NCI-H774 (cell line): ENCODE measurements at regions not wholly inside any gene's neighbourhood (a gene's known extent, or its start where the extent isn't known, plus 50 kb on each side); places are given as distances from the start of the nearest gene placed in this dataset.

ENCODE experiments used
- DNase-seq: peaks from one replicate; lab custom pipeline; 2025; lab: John Stamatoyannopoulos, UW

- DNase-seq: no peak
These were observed 478.2 kb upstream of the CITED2 start for GRCh38 chr6:139852488-139853140.

DNA sequence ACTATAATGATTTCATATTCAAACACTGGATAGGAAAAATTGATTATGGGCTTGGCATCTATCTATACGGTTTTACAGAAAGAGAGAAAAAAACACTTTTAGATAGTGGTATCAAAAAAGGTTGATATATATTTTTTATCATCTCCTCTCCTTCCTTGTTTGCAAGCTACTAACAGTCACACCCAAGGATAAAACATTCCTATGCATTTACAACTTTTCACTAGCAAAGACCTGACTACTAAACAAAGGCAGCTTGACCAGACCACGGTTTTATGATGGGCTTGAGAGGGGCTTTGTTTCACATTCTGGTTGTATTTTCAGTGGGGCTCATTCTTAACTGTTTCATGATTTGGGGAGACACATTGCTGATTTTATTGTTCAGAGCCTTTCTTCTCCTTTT lies 477.6 kb upstream of the CITED2 start:
- DNase-seq: no peak

DNA sequence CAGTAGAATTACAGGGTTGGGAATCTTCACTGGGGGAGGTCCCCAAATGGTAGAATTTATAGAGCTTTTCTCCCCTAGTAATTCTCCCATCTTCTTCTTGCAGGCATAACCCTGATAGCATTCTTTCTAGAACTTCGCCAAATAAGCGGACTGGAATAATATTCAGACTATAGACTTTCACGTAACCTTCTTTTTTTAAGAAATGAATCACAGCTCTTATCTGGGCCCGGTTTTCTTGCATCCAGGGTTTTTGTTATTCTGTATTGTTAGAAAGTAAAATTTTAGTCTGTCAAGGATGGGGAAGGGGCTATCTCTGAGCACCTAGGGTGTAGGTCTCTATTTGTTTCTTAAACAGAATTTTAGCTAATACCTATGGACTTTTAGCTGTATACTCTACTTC lies 476.8 kb upstream of the CITED2 start:
- DNase-seq: no peak

DNA sequence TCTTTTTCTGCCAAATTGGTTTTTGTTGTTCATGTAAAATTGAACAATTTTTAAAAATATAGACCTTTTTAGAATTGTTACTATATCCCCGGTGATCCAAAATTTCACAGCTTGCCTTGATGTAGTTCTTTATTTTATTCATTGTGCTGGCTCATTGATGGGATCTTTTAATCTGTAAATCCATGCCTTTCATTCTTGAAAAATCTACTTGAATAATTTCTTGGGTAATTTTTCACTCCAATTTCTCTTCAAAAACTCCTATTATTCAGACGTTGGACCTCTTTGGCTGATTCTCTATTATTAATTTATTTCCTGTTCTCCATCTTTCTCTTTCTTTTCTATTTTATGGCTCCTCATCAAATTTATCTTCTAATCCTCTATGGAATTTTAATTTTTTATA lies 476.1 kb upstream of the CITED2 start:
- DNase-seq: no peak

DNA sequence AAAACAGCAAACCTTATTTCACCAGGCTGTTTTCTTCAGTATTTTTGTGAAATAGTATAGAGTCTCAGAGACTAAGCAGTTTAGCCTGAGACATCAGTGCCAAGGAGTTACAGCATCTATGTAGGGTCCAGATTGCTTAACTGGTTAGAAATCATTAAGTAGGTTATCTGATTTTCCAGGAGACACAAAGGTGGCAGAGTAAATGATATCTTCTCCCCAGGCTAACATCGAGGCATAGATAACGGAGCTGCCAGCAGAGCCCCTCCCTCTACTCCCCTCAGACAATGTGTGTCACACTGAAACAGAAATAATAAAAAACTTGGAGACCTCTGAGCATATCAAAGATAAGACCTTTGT lies 473.0 kb upstream of the CITED2 start:
- no peak for DNase-seq

DNA sequence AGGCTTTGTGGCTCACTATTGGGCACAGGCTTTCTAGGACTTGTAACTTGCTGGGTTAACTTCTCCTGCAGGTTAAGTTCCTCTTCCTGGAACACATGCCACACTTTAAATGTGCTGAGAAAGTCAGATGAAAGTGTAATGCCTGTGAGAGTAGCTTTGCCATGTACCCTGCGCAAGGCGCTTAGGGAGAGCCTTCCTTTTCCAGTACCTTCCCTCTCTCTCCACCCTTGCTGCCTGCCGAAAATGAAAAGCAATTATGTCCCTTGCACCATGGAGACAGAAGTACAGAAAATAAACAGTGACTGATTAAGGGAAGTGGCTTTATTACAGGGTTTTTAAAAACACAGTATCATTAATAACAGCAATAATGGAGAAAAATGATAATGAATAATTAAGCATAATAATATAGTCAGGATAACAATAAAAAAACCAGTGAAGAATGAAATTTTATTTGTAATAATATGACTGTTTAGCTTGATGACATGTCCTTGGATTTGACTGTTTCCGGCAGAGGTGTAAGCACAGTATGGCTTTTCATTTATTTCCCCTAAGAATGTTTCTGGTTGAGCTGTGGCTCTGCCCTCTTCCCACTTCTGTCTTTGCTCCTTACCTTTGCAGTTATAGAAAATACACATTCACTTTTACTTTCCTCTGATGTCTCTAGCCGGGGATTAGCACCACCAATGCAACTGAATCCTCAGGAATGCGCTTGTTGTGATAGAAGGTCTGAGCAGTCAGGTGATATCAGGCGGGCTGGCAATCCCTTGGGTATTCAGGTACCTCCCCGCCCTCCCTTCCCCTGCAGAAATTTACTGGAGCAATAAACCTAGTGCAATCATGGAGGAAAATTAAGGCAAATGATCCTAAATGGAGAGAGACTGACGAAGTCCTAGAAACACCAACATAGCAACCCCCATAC lies 472.3 kb upstream of the CITED2 start:
- peak; percentile 70 for DNase-seq

DNA sequence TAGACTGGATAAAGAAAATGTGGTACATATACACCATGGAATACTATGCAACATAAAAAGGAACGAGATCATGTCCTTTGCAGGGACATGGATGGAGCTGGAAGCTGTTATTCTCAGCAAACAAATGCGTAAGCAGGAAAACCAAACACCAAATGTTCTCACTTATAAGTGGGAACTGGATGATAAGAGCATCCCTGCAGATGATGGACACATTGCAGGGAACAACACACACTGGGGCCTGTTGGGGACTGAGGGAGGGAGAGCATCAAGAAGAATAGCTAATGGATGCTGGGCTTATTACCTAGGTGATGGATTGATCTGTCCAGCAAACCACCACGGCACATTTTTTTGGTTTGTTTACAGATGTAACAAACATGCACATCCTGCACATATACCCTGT lies 470.5 kb upstream of the CITED2 start:
- DNase-seq: no peak

DNA sequence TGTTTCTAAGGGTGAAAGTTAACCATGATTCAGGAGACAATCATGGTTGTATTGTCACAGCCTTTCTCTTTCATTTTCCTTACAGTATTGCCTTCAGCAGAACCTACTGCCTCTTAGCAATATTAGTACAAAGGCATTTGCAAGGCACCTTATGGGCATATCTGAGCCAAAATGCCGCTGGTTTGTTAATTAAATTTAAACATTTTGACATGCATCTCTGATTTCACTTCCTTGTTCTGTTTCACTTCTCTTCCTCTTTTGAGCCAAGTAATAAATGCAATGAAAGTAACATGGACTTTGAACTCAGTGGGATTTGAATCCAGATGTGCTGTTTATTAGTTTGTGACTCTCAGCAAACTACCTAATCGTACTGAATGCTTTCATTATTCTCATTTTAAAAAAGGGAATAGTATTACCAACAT lies 467.4 kb upstream of the CITED2 start:
- DNase-seq: no peak

GRCh38 chr6:139839506-139840156 lies 465.2 kb upstream of the CITED2 start:
- no peak for DNase-seq

DNA sequence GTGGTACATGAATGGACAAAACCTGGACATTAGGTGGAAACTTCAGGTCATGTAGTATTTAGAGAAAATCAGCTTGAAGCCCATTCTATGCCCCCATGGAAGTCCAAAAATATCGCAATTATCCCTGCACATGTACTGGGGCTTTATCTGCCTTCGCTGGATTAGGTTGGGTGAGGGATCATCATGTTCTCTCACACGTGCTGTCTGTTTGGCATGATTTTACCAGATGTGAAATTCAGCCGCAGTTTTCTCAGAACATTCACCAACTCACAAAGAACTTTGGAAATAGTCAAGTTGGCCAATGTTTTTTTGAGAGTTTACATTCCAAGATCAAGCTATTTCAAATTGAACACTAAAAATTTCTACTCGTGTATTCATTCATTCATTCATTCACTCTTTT lies 459.8 kb upstream of the CITED2 start:
- DNase-seq: no peak

DNA sequence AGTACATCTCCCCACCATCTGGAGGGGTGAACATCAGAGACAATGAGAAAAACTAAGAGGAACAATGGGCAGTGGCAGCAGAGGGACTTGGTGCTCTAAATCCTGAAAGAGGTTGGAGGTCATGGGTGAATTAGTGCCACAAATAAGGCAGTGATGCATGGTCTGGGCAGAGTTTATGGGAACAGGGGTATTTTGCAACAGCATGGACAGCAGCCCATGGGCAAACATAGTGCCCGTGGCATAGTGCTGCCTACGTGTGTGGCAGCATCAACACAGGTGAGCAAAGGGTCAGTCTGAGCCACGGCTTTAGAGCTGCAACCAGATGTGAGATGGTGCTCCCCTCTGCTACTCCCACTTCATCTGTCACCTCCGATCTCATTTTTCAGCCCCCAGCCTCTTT lies 459.1 kb upstream of the CITED2 start:
- no peak for DNase-seq

GRCh38 chr6:139832493-139833305 lies 458.3 kb upstream of the CITED2 start:
- DNase-seq: no peak

DNA sequence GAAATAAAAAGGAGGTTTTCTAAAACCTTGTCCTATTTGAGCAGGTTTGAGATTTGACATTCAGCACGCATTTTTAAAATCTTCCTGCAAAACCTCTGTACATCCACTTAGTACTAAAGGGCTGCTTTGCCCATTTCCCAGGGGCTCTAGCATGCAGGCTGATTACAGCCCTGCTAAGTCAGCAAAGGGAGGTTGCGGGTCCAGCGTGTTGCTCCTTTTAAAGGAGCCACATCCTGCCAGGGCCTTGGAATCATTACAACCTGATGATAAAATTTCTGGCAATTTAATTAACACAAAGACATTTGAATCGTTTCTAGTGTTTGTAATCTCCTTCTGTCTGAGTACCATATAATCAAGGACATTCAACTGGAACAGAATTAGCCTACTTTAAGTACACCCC lies 455.1 kb upstream of the CITED2 start:
- no peak for DNase-seq

DNA sequence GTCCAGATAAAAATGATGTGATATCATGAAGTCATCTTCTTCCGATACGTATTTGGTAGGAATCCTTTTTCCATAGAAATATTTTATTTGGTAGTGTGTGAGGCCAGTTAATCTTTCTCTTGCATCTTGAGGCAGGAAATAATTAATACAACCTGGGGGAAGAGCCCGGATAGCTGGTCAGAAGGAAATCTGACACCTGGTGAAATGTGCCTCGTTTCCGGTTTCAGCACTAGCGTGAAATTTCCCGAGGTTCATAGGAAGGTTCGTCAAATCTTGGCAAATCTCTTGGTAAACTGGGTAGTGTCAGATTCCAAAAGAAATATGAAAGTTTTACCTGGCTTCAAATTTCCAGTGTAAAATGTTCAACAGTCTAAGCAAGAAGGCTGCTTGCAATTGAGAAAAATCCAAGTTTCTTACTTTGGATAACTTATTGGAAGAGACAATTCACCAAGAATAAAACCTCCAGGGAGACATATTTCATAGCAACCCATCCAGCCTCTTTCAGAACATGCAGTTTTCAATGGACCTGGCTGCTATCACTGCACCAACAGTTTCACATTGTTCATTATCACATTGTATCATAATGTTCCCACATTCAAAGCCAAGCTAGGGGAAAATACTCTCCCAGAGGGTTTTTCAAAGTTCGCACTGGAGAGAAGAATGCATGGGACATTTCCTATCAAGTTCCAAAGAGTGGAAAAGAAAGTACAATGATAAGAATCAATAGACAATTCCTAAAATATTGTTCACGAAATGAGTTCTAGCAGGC lies 454.5 kb upstream of the CITED2 start:
- DNase-seq: no peak

DNA sequence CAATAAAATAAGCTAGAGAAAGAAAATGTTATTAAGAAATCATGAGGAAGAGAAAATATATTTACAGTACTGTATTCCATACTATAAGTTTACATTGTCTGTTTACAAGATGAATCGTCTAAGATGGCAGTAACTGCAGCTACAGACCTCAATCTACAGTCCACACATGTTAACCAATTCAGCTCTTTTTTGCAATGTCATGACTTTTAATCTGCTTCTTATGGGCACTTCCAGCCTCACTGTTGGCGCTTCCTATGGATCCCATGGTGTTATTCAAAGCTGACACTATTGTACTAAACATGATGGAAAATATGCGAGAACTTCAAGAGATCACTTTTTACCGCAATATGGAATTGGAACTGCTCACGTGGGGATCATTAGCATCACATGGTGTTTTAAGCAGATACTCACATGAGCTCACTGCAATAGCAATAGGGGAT lies 451.5 kb upstream of the CITED2 start:
- DNase-seq: no peak

- DNase-seq: no peak
These were observed 450.4 kb upstream of the CITED2 start for GRCh38 chr6:139824864-139825263.

DNA sequence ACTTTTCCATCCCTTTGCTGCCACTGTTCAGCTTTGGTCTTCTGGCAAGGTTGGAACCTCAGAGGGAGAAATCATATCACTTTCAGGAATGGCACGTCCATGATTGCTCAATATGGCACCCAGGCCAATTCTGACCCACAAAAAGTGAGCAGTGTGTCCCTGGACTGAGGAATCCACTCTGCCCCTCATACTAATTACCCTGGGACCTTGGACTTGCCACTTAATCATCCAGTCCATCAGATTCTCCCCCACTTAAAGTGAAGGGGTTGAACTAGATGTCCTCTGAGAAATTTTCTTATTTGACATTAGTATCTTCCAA lies 449.3 kb upstream of the CITED2 start:
- no peak for DNase-seq

- DNase-seq: no peak
These were observed 448.8 kb upstream of the CITED2 start for GRCh38 chr6:139823099-139823807.

- DNase-seq: no peak
These were observed 447.3 kb upstream of the CITED2 start for GRCh38 chr6:139821676-139822223.

- no peak for DNase-seq
These were observed 445.8 kb upstream of the CITED2 start for GRCh38 chr6:139820210-139820609.

- no peak for DNase-seq
These were observed 445.3 kb upstream of the CITED2 start for GRCh38 chr6:139819776-139820175.
